Endodermal cell (in vitro differentiated cells): ENCODE measurements at regions not wholly inside any gene's neighbourhood (a gene's known extent, or its start where the extent isn't known, plus 50 kb on each side); places are given as distances from the start of the nearest gene placed in this dataset.

ENCODE experiments used
- DNase-seq: peaks from one replicate; pipeline ENCODE4 v3.0.0-alpha.2; 2017
- H3K27ac ChIP-seq: 2 replicates; pipeline ENCODE4 v1.5.1; 2013; ENCODE audit warnings: mild to moderate bottlenecking, low read depth, low read length, moderate library complexity
- H3K27me3 ChIP-seq: 2 replicates; pipeline ENCODE4 v1.6.1; 2013; ENCODE audit warnings: mild to moderate bottlenecking, low read length, moderate library complexity; ENCODE audit not compliant: insufficient read depth, control insufficient read depth, poor library complexity, severe bottlenecking
- H3K36me3 ChIP-seq: 2 replicates; pipeline ENCODE4 v1.7.0; 2013; ENCODE audit warnings: mild to moderate bottlenecking, low read length, moderate library complexity; ENCODE audit not compliant: control insufficient read depth, insufficient read depth
- H3K4me1 ChIP-seq: one replicate; pipeline ENCODE4 v1.7.0; 2013; ENCODE audit warnings: low read length; ENCODE audit not compliant: control insufficient read depth, insufficient read depth
- H3K4me3 ChIP-seq: 2 replicates; pipeline ENCODE4 v1.5.1; 2013; ENCODE audit warnings: mild to moderate bottlenecking, low read length, moderate library complexity
- H3K9ac ChIP-seq: 2 replicates; pipeline ENCODE4 v1.6.1; 2013; ENCODE audit warnings: mild to moderate bottlenecking, low read length, moderate library complexity; ENCODE audit not compliant: poor library complexity, severe bottlenecking; ENCODE audit errors: extremely low read depth
- H3K9me3 ChIP-seq: 2 replicates; pipeline ENCODE4 v1.6.1; 2013; ENCODE audit warnings: mild to moderate bottlenecking, low read length, moderate library complexity; ENCODE audit not compliant: control insufficient read depth
- H3K27ac Mint-ChIP-seq: 2 replicates; pipeline ENCODE4 v1.8.0; 2020; ENCODE audit warnings: mixed read lengths
- H3K27me3 Mint-ChIP-seq: 2 replicates; pipeline ENCODE4 v1.8.0; 2021; ENCODE audit warnings: mild to moderate bottlenecking, mixed read lengths; ENCODE audit not compliant: insufficient read depth
- H3K36me3 Mint-ChIP-seq: 2 replicates; pipeline ENCODE4 v1.8.0; 2020; ENCODE audit warnings: low read depth, mixed read lengths
- H3K4me1 Mint-ChIP-seq: 2 replicates; pipeline ENCODE4 v1.8.0; 2020; ENCODE audit warnings: mixed read lengths
- H3K4me3 Mint-ChIP-seq: 2 replicates; pipeline ENCODE4 v1.8.0; 2020; ENCODE audit warnings: mild to moderate bottlenecking, moderate library complexity, mixed read lengths
- H3K9me3 Mint-ChIP-seq: 2 replicates; pipeline ENCODE4 v1.8.0; 2020; ENCODE audit warnings: mild to moderate bottlenecking, mixed read lengths
- CTCF ChIP-seq: fragments of 200-600 bp; sonication (generic); conservative IDR thresholded peaks from 2 replicates; pipeline ENCODE4 v1.5.0; 2021; ENCODE audit warnings: antibody characterized with exemption, mild to moderate bottlenecking
- WGBS, 2 experiments: methylation state at CpG; one replicate each; pipeline versions ENCODE4 v1.1.5 to v1.1.7; 2013; ENCODE audit warnings: missing lambda C conversion rate in 2 of 2, mixed read lengths in 1 of 2; ENCODE audit not compliant: insufficient coverage in 1 of 2, insufficient read length in 1 of 2; 5-methylcytosine and 5-hydroxymethylcytosine counted together

DNA sequence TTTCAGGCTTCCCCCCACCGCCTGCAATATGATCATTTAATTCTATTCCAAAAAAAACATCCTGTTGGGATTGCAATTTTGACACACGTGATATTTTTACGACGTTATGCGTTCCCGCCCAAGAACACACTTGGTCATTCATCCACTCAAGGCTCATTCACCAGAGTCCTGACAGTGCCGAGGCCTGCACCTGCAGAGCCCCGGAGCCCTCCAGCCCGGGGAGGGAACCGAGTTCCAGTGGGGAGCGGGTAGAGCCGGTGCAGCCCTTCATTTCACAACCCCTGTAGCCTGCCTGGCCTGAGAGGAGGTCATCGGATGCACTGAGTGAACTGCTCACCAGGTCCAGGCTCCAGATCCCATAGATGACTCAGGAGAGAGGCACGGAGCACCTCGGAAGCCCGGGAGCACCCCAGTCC, 156.0 kb upstream of the BACE2 start:
- no peak overlapping the region for H3K9ac ChIP-seq
- 95 to 100% methylated on average over 1 to 16 of the region's 16 CpGs for WGBS, 2 experiments
- Mint-ChIP-seq H3K4me3 (no peak overlapping the region), H3K27ac (no peak overlapping the region), H3K36me3 (no peaks in the 10 kb centered on the region), H3K4me1 (no peaks in the 10 kb centered on the region), H3K9me3 (peaks cover 2% of the 10 kb centered on the region), H3K27me3 (peaks cover 3% of the 10 kb centered on the region)
- H3K4me1 ChIP-seq, result peaks cover 2% of the 10 kb centered on the region
- no peak overlapping the region for H3K27ac ChIP-seq
- DNase-seq, result no peak
- H3K4me3 ChIP-seq, result no peak overlapping the region
- H3K9me3 ChIP-seq, result no peaks in the 10 kb centered on the region
- no peaks in the 10 kb centered on the region for H3K27me3 ChIP-seq
- TF ChIP-seq CTCF, result no peak
- H3K36me3 ChIP-seq, result no peaks in the 10 kb centered on the region

- Mint-ChIP-seq H3K4me1 (no peaks in the 10 kb centered on the region), H3K27ac (no peak overlapping the region), H3K9me3 (peaks cover 2% of the 10 kb centered on the region), H3K4me3 (no peak overlapping the region), H3K36me3 (no peaks in the 10 kb centered on the region), H3K27me3 (peaks cover 3% of the 10 kb centered on the region)
- Histone ChIP-seq H3K9ac (no peak overlapping the region), H3K9me3 (no peaks in the 10 kb centered on the region), H3K27ac (no peak overlapping the region), H3K27me3 (no peaks in the 10 kb centered on the region), H3K4me1 (peaks cover 3% of the 10 kb centered on the region), H3K36me3 (no peaks in the 10 kb centered on the region), H3K4me3 (no peak overlapping the region)
- no peak for DNase-seq
- TF ChIP-seq CTCF, result no peak
- WGBS, 2 experiments, result 88 to 90% methylated on average over 2 to 3 of the region's 3 CpGs
Observed at GRCh38 chr21:41012425-41012824, 155.5 kb upstream of the BACE2 start.

- H3K4me3 Mint-ChIP-seq, result no peak overlapping the region
- H3K27me3 Mint-ChIP-seq, result peaks cover 5% of the 10 kb centered on the region
- Histone ChIP-seq H3K9me3 (peaks cover 5% of the 10 kb centered on the region), H3K4me3 (no peak overlapping the region), H3K27ac (no peak overlapping the region), H3K4me1 (peaks cover 3% of the 10 kb centered on the region), H3K27me3 (no peaks in the 10 kb centered on the region), H3K36me3 (no peaks in the 10 kb centered on the region), H3K9ac (no peak overlapping the region)
- no peak for DNase-seq
- peaks cover 5% of the 10 kb centered on the region for H3K9me3 Mint-ChIP-seq
- no peaks in the 10 kb centered on the region for H3K36me3 Mint-ChIP-seq
- TF ChIP-seq CTCF, result no peak
- no peak overlapping the region for H3K27ac Mint-ChIP-seq
- WGBS, 2 experiments, result 65% methylated on average over 2 of the region's 2 CpGs; no CpG with 5 or more reads in 1 of the 2 experiments
- no peaks in the 10 kb centered on the region for H3K4me1 Mint-ChIP-seq
Observed at GRCh38 chr21:41016472-41016871, 151.5 kb upstream of the BACE2 start.
